HG02571 (cell line): ENCODE measurements at regions not wholly inside any gene's neighbourhood (a gene's known extent, or its start where the extent isn't known, plus 50 kb on each side); places are given as distances from the start of the nearest gene placed in this dataset.

Source experiments
- ATAC-seq: cut with Tn5 transposase; IDR thresholded peaks from one replicate; pipeline ENCODE4 v1.9.1; 2021; ENCODE audit warnings: mild to moderate bottlenecking, moderate library complexity; ENCODE audit not compliant: unreplicated experiment

DNA sequence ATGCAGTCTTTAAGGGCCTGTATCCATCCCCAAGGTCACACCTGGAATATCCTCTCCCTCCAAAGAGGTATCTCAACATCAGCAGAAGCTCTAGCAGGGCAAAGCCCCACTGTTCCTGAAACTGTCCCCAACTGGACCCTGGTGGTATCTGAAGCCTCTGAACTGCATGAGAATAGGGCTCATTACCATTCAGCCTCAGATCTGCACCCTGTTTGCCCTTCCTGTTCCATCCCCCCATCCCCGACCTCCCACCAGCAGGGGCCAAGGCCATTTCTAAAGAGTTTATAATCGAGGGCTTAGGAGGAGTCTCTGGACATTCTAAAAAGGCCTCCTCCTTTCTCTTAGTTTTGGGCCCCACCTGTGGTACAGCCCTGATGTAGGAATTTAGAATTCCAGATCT, 74.0 kb upstream of the THY1 start:
- no peak for ATAC-seq

DNA sequence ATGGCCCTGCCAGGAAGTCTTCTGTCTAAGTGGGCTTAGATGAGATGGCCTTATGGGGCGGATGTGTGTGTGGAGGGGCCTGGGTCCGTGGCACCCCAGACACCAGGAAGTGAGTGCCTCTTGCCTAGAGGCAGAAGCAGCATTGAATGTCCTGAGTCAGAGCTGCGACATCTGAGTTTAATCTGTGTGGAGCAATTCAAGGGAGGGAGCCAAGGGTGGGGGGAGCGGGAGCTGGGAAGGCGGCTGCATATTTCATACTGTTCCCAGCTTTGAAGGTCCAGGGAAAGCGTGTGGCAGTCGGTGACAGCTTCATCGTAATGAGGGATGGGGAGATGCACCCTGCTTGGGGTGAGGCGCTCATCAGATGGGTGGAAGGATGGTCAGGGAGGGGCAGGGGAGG, 73.5 kb upstream of the THY1 start:
- ATAC-seq = no peak

DNA sequence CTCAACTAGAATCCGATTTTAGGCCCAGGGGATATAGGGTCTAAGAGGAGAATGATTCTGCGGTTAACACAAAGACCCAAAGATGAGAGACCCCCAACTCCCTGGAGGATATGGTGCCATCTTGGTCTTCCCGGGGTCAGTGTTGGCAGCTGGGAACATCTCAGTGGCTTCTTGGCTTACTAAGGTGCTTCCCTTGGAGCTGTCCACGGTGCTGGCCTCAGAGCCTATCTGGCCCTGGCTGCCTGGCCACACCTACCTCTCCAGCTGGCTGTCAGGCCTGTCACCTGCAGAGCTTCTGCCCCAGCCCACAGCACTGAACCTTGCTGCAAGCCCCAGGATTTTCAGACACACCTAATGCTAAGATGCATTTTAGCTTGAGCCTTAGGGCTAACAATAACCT, 70.7 kb upstream of the THY1 start:
- no peak for ATAC-seq

DNA sequence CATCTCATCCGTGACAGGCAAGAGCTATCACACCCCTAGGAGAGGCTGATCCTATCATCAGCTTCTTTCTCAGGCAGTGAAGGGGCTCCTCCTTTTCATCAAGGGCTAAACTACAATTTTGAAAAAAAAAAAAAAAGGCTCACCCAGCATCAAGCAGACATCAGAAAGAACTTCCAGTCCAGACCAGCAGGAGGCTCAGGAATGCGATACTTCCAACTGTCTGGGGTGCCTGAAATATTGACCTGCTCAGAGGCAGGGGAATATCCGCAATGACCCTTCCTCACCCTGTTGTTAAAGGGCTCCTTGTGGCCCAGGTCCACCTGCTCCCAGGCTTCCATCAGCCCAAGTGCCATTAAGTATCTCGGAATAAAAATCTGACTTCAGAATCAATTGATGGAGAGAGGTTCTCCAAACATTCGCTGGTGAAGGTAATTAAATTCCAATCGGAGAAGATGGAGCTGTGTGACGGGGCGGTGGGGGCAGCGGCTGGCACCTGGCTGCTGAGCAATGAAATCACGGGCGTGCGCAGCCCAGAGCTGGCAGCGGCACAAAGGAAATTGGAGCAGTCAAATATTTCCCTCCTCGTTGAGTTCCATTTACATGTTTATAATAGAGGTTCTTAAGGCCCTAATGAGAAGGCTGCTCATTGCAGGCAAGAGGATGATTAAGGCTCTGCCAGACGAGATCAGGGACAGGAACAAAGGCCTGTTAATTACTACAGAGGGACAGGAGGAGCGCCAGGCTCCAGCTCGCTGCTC, 69.0 kb upstream of the THY1 start:
- ATAC-seq = no peak

DNA sequence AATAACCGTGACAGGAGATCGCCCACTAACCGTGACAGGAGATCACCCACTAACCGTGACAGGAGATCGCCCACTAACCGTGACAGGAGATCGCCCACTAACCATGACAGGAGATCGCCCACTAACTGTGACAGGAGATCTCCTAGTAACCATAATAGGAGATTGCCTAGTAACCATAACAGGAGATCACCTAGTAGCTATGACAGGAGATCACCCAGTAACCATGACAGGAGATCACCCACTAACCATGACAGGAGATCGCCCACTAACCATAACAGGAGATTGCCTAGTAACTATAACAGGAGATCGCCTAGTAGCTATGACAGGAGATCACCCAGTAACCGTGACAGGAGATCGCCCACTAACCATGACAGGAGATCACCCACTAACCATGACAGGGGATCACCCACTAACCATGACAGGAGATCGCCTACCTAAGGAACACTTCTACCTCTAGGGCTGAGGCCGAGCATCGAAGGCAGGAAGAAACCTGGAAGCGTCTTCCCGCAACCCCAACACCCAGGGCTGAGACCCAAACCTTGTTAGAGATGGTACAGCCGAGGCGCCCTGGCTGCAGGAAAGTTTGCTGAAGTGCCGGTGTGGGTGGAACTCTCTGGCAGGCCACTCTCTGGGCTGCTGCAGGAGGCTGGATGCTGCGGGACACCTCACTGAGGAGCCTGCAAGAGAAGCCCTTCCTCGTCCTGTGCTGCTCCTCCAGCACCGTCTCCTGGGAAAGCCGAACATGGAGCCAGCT, 67.5 kb upstream of the THY1 start:
- no peak for ATAC-seq

DNA sequence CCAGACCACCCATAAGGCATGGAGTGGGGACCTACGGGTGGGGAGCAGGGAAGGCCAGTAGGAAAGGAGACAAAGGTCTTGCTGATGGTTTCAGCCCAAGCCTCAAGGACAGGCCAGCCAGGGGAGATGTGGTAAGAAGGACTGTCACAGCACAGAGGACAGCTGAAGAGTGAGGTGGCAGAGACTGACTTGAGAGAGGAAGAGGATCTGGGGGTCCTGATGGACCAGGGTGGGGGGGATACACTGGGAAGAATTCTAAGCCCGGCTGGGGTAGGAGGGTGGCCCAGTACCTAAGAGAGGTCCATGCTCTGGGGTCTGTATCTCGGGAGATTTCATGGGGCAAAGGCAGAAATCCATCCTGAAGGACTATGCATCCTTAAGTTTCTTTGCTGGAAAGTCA, 66.1 kb upstream of the THY1 start:
- ATAC-seq = no peak

DNA sequence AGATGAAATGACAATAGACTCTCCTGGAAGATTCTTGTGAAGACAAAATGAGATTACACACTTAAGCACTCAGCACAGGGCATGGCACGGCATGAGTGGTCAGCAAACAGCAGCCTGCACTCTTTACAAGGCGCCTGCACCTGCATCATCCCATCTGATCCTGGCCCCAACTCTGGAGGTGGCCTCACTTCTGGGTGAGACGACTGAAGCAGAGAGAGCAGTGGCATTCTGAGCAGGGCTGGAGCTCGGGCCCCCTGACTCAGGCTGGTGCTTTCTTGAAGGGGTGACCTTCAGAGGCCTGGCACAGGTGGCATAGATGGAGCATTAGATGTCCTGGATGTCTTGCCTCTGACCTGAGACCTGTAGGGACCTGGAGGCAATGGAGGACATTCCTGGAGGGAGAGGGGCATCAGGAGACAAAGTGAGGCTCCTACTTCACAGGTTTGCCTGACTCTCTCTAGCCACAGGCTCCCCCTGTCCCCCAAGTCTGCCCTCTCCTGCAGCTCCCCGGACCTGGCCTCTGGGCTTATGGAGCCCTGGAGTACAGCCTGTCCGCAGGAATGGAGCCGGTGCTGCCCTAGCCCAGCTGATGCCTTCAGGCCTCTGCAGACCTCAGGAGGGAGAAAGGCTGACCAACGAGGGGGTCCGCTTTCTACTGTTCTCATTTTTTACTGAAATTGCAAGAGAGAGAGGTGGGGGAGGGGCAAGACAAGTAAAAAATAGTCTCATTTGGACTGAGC, 65.5 kb upstream of the THY1 start:
- no peak for ATAC-seq

DNA sequence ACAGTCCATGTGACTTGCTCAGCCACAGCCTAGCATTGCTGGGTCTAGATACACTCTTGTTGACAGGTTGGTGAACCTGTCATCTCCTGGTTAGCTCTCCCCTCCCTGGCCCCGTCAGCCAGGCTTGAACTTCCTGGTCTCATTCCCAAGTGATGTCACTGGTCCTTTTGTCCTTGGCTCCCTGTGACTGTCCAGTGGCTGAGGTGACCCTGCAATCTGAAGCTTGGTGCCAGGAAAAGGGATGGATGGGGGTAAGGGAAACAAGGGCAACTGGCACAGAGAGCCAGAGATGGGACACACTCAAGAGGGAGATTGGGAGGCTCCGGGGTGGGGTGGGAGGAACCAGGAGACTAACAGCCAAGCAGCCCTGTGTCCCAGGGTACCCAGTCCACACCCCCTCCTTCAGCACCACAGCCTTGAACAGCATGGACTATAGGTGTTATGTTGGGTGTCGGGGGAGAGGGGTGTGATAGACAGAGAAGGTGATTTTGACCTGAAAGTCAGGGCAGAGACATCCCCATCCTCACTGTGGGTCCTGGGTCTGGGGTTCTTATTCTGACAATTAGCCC, 63.8 kb upstream of the THY1 start:
- no peak for ATAC-seq

DNA sequence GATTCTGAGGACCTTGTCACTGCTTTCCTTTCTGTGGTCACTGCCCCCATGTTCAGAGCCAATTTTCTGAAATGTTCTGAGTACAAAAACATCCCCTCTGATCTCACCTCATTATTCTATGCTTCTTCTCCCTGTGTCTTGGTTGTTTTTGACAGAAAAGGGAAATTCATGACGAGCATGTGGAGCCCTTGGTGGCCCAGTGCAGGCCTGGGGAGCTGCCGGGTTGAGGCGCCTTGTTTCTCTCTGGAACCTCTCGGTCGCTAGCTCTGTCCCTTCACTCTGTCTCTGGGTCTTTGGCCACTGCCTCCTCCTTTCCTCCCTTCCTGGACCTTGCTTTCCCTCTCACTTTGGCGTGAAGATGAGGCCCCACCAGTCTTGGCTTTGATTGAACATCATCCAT, 63.0 kb upstream of the THY1 start:
- ATAC-seq = no peak

DNA sequence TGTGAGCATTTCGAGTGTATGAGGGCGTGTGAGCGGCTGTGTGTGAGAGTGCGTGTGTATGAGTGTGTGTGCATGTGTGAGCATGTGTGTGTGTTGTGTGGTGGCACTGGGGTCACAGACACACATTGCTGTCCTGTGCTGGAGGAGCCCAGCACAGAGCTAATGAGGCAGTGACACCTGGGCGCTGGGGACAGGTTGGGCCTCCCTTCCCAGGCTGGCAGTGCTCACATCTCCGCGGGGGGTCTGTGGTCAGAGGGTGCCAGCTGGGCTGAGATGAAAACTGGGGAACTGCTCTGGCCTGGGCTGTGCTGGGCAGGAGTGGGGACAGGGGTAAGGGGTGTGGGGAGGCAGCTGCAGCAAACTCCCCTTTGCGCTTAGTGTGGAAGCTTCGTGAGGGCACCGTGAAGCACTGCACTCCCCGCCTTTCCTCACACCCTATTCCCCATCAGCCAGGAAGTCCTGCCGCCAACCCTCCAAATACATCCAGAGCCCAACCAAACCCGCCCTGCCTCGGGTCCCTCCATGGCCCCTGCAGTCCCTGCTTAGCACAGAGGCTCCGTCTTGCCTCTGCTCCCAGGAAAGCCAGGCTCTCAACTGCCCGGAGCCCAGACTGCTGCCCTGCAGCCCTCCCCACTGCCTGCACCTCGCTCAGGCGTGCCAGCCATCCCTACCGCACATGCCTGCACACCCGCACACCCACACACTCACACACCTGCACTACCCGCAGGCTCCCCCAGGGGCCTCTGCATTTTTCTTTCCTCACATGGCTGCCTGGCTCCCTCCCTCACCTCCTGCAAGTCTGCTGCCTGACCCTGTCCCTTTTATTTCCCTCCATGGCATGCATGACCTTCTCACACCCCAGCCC, 62.0 kb upstream of the THY1 start:
- ATAC-seq = no peak

DNA sequence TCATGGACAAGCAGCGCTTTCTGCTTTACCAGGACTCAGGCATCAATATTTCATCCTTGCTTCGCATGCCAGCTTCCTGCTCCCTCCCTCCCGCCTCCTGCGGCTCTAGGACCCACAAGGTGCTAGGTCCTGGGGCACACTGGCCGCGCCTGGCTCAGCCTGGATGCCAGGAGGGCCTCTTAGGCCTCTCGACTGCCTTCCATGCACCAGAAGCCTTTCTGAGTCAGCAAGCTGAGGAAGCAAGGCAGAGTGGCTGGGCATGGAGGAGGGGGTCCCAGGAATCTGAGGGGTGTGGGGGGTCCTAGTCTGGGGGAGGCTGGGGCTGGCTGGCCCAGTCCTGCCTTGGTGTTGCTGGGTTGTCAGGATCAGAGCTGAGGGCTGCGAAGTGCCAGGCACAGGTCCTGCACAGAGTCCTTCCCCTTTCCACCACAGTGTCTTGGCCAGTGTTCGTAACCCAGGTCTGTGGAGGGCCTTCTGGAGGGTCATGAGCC, 61.0 kb upstream of the THY1 start:
- no peak for ATAC-seq

DNA sequence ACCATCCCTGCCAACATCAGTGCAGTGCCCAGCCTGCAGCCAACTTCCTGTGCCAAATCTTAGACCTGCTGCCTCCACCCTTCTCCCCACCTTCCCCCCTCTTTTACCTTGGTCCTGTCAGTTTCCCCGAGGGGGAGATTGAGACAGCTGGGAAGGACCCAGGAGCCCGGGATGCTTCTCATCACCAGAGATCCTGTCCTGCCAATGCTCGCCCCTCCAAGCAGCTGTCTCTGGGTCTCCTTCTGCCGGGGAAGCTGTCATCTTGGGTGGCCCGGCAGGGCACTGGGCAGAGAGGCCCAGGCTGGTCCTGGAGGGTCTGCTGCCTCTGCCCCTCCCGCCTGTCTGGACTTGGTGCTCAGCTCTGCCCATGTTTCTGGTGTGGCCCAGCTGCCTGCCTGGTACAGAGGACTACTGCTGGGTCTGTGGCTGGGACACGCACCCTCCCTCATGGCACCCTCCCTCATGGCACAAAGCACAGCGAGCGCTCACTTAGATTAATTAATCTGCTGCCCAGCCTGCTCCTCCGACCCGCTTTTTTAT, 60.4 kb upstream of the THY1 start:
- no peak for ATAC-seq

DNA sequence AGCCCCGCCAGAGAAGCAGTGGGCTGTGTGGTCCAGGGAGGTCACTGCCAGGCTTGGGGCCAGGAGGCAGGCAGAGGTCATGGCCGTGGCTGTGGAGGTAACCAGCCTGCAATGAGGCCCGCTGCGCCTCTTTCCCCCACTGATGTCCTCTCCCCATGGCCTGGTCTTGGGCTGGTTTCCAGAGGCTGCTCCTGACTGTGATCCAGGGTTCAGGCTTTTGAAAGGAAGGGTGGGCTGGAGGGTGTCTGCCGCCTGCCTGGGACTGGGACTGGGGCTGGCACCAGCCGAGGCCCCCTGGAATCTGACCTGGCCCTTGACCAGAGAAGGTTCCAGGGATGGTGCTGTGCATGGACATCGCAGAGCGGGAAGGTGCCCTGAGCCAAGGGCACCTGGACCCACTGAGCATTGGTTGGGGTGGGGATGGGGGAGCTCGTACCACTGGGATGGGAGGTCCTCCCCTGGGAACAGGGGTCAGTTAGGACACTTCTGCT, 59.6 kb upstream of the THY1 start:
- ATAC-seq = no peak

DNA sequence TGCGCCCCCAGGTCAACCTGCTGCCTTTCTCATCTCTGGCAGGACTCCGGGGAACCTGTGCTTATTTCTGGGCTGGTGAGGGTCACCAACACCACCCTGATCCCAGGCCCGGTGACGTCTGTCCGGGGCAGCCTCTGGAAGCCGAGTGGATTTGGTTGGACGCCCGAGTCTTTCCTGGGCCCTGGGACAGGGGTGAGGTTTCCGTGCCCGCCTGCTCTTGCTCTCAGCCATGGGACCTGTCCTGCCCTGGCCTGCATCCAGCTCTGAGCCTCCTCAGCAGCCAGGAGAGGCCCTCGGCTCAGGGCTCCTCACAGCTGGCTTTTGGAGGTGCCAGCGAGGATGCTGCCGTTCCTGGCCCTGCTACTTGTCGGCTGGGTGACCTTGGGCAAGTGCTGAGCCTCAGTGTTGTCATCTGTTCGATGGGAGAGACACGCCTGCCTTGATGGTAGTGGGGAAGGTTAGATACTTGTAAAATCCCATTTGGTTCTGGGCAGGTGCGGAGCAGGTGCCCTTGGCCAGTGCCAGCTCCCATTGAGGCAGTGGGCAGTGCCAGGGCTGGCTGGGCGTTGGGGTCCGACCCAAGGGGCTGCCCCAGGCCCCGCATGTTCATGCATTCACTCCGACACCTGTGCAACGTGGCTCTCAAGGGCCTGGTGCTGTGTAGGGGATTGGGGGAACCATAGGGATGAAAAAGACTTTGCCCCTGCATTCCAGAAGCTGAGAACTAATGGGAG, 58.9 kb upstream of the THY1 start:
- ATAC-seq = peak; percentile 14

DNA sequence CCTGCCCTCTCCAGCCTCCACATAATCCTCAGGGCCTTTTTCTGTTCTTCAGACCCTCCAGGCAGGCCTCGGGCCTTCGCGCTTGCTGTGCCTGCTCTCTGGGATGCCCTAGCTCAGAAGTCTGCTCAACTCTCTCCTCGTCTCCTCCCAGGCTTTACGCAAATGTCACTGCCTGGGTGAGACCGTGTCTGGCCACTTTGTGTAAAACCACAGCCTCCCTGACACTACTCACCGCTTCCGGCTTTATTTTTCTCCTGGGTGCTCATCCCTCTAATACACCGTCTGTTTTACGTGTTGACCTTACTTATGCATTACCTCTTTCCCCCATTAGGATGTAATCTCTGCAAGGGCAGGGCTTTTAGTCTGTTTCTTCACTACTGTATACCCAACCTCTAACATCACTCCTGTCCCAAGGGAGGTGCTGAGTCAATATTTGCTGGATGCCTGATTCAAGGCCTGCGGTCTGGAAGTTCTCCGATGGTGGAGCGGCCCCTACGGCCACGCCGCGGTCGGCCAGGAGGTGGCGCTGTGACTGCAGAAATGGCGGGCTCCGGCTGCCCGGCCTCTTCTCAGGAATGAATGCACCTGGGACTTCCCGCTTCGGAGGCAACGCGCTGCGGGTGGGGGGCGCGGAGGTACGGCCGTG, 58.2 kb upstream of the THY1 start:
- peak; percentile 58 for ATAC-seq

DNA sequence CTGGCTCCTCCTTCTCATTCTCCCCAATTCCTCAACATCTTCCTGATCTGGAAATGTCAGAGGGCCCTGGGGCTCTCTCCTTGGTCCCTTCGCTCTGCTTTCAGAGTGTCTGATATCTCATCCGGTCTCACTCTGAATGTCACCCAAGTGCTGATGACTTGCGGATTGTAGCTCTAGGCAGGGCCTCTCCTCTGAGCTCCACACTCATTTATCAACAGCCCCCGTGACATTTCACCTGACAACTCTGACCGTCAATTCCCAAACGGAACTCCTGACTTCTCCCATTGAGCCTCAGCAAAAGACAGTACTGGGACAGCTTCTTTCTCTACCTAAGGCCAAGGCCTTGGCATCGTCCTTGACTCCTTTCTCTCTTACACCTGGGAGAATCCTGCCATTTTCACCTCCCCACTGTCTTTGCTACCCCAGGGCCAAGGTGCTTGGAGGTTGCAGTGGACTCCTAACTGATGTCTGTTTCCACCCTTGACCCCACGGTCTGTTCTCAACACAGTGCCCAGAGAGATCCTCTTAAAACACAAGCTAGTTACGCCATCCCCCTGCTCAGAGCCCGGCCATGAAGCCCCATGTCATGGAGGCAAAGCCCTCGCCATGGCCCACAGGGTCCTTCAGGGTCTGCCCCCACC, 57.5 kb upstream of the THY1 start:
- no peak for ATAC-seq

DNA sequence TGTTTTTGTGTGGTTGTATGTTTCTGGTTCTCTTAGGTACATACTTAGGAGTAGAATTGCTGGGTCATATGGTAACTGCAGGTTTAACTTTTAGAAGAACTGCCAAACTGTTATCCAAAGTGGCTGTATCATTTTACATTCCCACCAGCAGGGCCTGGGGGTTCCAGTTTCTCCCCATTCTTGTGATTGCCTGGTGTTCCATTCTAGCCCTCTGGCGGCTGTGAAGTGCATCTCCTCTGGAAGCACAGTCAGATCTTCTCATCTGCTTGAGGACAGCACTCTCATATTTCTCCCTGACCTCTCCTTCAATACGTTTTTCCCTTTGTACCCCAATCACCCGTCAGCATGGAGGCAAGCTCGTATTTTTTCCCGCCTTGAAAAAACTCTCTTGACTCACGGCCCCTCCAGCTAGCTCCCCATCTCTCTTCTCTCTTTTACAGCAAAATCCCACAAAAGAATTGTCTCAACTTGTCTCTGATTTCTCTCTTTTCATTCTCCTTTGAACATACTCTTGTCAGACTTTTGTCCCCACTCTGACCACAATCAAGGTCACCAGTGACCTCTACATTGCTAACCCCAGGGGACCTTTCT, 56.8 kb upstream of the THY1 start:
- ATAC-seq = no peak

DNA sequence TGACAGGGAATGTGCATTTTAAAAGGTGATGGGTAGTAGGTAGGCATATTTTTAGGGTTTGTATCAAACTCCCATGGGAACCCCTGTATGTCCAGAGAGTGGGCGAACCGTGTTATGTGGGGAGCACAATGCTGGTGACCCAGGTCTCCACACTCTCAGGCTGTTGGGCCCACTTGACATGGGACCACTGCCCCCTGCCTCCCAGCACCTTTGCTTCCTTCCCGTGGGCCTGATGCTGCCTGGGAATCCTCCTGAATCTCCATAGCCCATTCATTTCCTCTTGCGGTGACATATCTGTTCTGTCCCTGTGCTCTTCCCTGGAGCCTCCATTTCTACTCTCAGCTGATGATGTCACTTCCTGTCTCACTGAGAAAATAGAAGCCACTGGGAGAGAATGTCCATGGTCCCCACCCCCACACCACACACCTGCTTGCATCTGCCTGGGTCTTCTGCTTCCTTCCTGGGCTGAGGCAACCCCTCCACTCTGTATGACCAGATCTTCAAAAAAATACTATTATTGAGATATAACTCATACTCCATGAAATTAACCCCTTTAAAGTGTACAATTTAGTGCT, 55.8 kb upstream of the THY1 start:
- no peak for ATAC-seq
